Transverse colon (tissue), 4 donors: ENCODE measurements at regions not wholly inside any gene's neighbourhood (a gene's known extent, or its start where the extent isn't known, plus 50 kb on each side); places are given as distances from the start of the nearest gene placed in this dataset.

Experiments used
- DNase-seq: peaks from one replicate; pipeline ENCODE4 v3.0.0-alpha.2; 2019
- H3K27ac ChIP-seq, 4 donors: fragments of 200-600 bp; sonication (generic); 2 replicates each; pipeline ENCODE4 v1.5.1; 2016 to 2018; ENCODE audit warnings: inconsistent platforms in 4 of 4
- H3K27me3 ChIP-seq: fragments of 200-600 bp; sonication (generic); 2 replicates; pipeline ENCODE4 v1.5.1; 2017; ENCODE audit warnings: inconsistent platforms
- H3K36me3 ChIP-seq, 4 donors: fragments of 200-600 bp; sonication (generic); 2 replicates each; pipeline ENCODE4 v1.5.1; 2017 to 2019; ENCODE audit warnings: inconsistent platforms in 4 of 4
- H3K4me1 ChIP-seq, 4 donors: fragments of 200-600 bp; sonication (generic); 2 replicates each; pipeline ENCODE4 v1.5.1; 2017 to 2020; ENCODE audit warnings: inconsistent platforms in 4 of 4
- H3K4me3 ChIP-seq, 4 donors: fragments of 200-600 bp; sonication (generic); 1 replicate in 1 of 4; 2 replicates in 3 of 4; pipeline versions ENCODE4 v1.5.1 to v1.6.1; 2017 to 2019; ENCODE audit warnings: inconsistent platforms in 4 of 4
- H3K9me3 ChIP-seq, 2 donors: fragments of 200-600 bp; sonication (generic); 2 replicates each; pipeline ENCODE4 v1.5.1; 2017 to 2019; ENCODE audit warnings: inconsistent platforms in 2 of 2
- EP300 ChIP-seq: sonication (generic); formaldehyde crosslinking; IDR thresholded peaks from one replicate; pipeline ENCODE4 v1.6.1; 2017; ENCODE audit warnings: antibody characterized with exemption, low read depth
- POLR2A ChIP-seq: fragments of 450-650 bp; IDR thresholded peaks from one replicate; pipeline ENCODE4 v1.6.1; 2016; ENCODE audit warnings: antibody characterized with exemption, mild to moderate bottlenecking, moderate library complexity
- POLR2AphosphoS5 ChIP-seq, 3 donors: sonication (generic); formaldehyde crosslinking; IDR thresholded peaks; one replicate each; pipeline ENCODE4 v1.6.1; 2016; ENCODE audit warnings: antibody characterized with exemption in 3 of 3
- WGBS, 2 donors: methylation state at CpG; one replicate each; pipeline ENCODE4 v1.1.5; 2018; ENCODE audit warnings: low coverage in 1 of 2; 5-methylcytosine and 5-hydroxymethylcytosine counted together
- in situ Hi-C, 4 donors: fragments of 200-750 bp; cut with MboI; loops; one replicate each; pipeline versions ENCODE4 v1.15.0 to v1.15.1; 2017; ENCODE audit warnings: low sequenced_read_pairs in 3 of 4, low pct_ligation_motif_present in 1 of 4, low pct_unique_long_range_greater_than_20kb in 1 of 4
- intact Hi-C: fragments of 100-400 bp; cut with DNase I; formaldehyde crosslinking; loops from one replicate; pipeline ENCODE4 v1.15.1; 2023; ENCODE audit warnings: low total_unique reads
- TF ChIP-seq, protein P1 (sequence below), 5 experiments: fragments of 200-600 bp in 3 of 5; fragments of 450-650 bp in 2 of 5; sonication (generic) in 3 of 5; IDR thresholded peaks; 1 replicate in 2 of 5; 2 replicates in 3 of 5; pipeline ENCODE4 v1.5.1; 2016 to 2017; ENCODE audit warnings: antibody characterized with exemption in 5 of 5, inconsistent platforms in 3 of 5, mild to moderate bottlenecking in 2 of 5, moderate library complexity in 1 of 5

DNA sequence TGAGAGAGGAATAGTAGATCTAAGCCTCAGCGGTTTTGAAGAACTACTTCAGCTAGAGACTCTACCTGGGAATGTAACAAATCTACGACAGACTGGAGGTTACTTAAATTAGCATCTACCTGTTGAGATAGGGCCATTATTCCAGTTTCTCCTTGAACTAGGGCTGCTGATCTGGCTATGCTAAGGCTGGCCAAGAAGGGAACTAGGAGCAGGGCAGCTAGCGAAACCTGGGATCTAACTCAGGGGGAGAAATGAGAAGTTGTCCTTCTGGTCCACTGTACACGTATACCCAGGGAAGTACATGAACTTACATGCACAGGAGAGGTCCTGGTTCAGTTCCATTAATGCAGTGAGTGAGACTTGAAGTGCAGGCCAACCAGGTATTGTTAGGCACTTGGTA, 156.7 kb downstream of the TRIM27 start:
- H3K27ac ChIP-seq: no peak overlapping the region
- intact Hi-C loops (no loop called here), in situ Hi-C loops (no loop called here)
- 0 to 36% methylated on average over 1 to 4 of the region's 4 CpGs for WGBS, 2 donors
- H3K4me3 ChIP-seq: no peak overlapping the region
- H3K27me3 ChIP-seq: peaks cover 96% of the 10 kb centered on the region
- no peaks in the 10 kb centered on the region for H3K4me1 ChIP-seq
- no peaks in the 10 kb centered on the region for H3K36me3 ChIP-seq
- H3K9me3 ChIP-seq: no peaks in the 10 kb centered on the region
- DNase-seq: no peak
- TF ChIP-seq POLR2A (no peak), EP300 (no peak), POLR2AphosphoS5 (IDR thresholded peaks at IDR 0.05) (no peak)
- TF ChIP-seq, protein P1, sequence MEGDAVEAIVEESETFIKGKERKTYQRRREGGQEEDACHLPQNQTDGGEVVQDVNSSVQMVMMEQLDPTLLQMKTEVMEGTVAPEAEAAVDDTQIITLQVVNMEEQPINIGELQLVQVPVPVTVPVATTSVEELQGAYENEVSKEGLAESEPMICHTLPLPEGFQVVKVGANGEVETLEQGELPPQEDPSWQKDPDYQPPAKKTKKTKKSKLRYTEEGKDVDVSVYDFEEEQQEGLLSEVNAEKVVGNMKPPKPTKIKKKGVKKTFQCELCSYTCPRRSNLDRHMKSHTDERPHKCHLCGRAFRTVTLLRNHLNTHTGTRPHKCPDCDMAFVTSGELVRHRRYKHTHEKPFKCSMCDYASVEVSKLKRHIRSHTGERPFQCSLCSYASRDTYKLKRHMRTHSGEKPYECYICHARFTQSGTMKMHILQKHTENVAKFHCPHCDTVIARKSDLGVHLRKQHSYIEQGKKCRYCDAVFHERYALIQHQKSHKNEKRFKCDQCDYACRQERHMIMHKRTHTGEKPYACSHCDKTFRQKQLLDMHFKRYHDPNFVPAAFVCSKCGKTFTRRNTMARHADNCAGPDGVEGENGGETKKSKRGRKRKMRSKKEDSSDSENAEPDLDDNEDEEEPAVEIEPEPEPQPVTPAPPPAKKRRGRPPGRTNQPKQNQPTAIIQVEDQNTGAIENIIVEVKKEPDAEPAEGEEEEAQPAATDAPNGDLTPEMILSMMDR (IDR thresholded peaks at IDR 0.05): no peak

DNA sequence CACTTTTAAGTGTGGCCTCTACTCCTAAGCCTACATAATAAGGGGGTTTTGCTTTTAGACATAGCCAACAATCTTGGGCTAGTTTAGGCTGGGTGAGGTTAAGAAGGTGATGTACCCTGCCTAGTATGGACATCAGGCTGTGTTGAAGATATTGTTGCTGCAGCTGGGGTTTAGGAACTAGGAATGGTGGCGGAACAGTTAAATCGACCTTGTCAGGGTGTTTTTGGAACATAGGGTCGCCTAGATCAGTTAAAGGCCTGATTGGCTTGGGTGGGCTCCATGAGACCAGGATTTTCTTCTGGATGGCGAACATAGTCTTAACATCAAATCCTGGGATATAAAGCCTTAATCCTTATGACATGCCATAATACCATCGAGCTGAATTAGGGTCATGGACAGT, 156.1 kb downstream of the TRIM27 start:
- Histone ChIP-seq H3K9me3 (no peaks in the 10 kb centered on the region), H3K4me1 (no peaks in the 10 kb centered on the region), H3K4me3 (no peak overlapping the region), H3K27ac (no peak overlapping the region), H3K27me3 (peaks cover 100% of the 10 kb centered on the region), H3K36me3 (no peaks in the 10 kb centered on the region)
- DNase-seq: no peak
- intact Hi-C loops: no loop called here
- no peak for TF ChIP-seq EP300
- TF ChIP-seq, protein P1 (IDR thresholded peaks at IDR 0.05): no peak
- no peak for TF ChIP-seq POLR2AphosphoS5 (IDR thresholded peaks at IDR 0.05)
- TF ChIP-seq POLR2A: no peak
- WGBS, 2 donors: 11 to 42% methylated on average over 1 to 5 of the region's 5 CpGs
- in situ Hi-C loops: no loop called here

DNA sequence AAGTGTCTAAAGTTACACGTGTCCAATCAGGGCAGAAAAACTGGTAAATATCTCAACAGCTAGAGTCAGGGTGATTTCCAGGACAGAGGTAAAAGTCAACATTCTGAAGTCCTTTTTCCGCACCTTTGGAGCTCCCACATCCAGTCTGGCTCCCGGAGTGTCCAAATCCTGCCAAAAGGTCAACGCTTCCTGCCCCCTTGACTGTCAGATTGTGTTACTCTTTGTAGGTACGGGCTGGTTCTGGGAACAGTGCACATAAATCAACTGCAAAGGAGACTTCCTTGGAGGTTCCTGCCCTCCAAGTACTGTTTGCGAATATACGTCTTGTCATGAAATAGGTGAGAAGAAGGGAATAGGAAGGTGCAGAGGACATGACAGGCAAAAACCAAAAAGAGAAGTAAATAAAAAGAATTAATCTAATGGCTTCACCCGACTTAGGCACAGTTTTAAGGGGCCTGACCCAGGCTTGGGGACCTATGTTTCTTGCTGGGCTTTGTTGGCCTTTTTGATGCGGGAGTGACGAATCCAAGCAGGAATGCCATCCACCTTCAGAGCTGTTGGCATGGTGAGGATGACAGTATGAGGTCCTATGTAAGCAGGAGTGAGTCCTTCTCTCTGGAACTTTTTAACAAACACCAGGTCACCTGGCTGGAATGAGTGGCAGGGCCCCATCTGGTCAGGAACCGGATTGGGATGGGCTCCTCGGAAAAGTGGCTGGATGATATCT, 155.4 kb downstream of the TRIM27 start:
- TF ChIP-seq EP300: no peak
- no peak for TF ChIP-seq POLR2A
- TF ChIP-seq POLR2AphosphoS5 (IDR thresholded peaks at IDR 0.05): no peak
- TF ChIP-seq, protein P1 (IDR thresholded peaks at IDR 0.05): no peak
- H3K27me3 ChIP-seq: peaks cover 100% of the 10 kb centered on the region
- no peaks in the 10 kb centered on the region for H3K4me1 ChIP-seq
- no peak overlapping the region for H3K4me3 ChIP-seq
- in situ Hi-C loops: no loop called here
- H3K9me3 ChIP-seq: no peaks in the 10 kb centered on the region
- H3K27ac ChIP-seq: no peak overlapping the region
- no peak for DNase-seq
- intact Hi-C loops: no loop called here
- no peaks in the 10 kb centered on the region for H3K36me3 ChIP-seq
- WGBS, 2 donors: 44 to 50% methylated on average over 6 to 12 of the region's 12 CpGs

DNA sequence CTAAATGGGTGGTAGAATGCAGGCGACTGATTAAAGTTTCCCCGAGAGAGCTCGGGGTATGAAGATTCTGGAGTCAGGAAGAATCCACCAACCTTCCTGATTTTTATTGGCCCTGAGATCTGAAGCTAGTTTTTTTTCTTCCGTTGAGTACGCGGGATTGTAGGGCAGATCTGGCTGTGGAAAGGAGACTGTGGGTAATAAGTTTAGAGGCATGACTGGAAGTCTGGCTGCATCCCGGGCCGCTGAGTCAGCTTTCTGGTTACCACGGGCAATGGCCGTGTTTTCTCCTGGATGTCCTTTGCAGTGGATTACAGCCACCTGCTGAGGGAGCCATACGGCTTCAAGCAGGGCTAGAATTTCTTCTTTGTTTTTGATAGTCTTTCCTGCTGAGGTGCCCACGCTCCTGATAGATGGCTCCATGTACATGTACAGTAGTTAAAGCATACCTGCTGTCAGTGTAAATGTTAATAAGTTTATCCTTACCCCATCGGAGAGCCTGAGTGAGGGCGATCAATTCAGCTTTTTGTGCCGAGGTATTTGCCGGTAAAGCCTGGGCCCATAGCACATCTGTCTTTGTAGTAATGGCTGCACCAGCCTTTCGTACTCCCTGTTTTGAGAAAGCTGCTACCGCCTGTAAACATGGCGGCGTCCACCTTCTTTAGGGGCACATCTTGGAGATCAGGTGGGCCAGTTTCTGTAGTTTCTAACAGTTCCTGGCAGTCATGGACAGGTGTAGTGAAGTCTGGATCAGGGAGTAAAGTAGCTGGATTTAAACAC, 154.0 kb downstream of the TRIM27 start:
- H3K27me3 ChIP-seq: peaks cover 100% of the 10 kb centered on the region
- H3K4me1 ChIP-seq: no peaks in the 10 kb centered on the region
- intact Hi-C loops (no loop called here), in situ Hi-C loops (no loop called here)
- H3K4me3 ChIP-seq: no peak overlapping the region
- DNase-seq: no peak
- WGBS, 2 donors: 37 to 64% methylated on average over 3 to 20 of the region's 20 CpGs
- H3K27ac ChIP-seq: no peak overlapping the region
- no peaks in the 10 kb centered on the region for H3K36me3 ChIP-seq
- H3K9me3 ChIP-seq: no peaks in the 10 kb centered on the region
- TF ChIP-seq, protein P1 (IDR thresholded peaks at IDR 0.05): no peak
- TF ChIP-seq EP300: no peak
- no peak for TF ChIP-seq POLR2AphosphoS5 (IDR thresholded peaks at IDR 0.05)
- TF ChIP-seq POLR2A: no peak
